GM13977 (cell line): ENCODE measurements at regions not wholly inside any gene's neighbourhood (a gene's known extent, or its start where the extent isn't known, plus 50 kb on each side); places are given as distances from the start of the nearest gene placed in this dataset.

Experiments
- DNase-seq: peaks from one replicate; pipeline ENCODE4 v3.0.0; 2012; ENCODE audit warnings: low spot score
- CTCF ChIP-seq: IDR thresholded peaks from 2 replicates; pipeline ENCODE4 v1.5.1; 2012; ENCODE audit warnings: mild to moderate bottlenecking, control low read depth; ENCODE audit not compliant: insufficient read depth; ENCODE audit errors: extremely low read depth, missing control alignments
- in situ Hi-C: fragments of 300-500 bp; cut with MboI; formaldehyde crosslinking; loops from one replicate; pipeline ENCODE4 v1.12.0; 2022; ENCODE audit warnings: low sequenced_read_pairs, low pct_unique_long_range_greater_than_20kb, mixed read lengths, inconsistent platforms; ENCODE audit not compliant: unreplicated experiment

DNA sequence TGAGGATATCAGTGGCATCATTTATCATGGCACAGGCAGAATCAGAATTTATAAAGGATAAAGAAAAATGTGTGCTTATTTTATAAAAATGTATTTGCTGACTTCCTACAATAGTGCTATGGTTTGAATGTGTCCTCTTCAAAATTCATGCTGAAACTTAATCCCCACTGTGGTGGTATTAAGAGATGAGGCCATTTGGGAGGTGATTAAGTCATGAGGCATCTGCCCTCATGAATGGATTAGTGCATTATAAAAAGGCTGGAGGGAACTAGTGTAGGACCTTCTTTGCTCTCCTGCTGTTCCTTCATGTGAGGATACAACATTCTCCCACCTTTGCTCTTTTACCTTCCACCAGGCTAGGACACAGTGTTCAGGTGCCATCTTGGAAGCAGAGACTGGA lies 212.8 kb downstream of the RFC3 start:
- in situ Hi-C loops: no loop called here
- TF ChIP-seq CTCF: no peak
- no peak for DNase-seq

- in situ Hi-C loops: no loop called here
- no peak for DNase-seq
- no peak for TF ChIP-seq CTCF
Measured at GRCh38 chr13:34031610-34032009, 213.7 kb downstream of the RFC3 start.

DNA sequence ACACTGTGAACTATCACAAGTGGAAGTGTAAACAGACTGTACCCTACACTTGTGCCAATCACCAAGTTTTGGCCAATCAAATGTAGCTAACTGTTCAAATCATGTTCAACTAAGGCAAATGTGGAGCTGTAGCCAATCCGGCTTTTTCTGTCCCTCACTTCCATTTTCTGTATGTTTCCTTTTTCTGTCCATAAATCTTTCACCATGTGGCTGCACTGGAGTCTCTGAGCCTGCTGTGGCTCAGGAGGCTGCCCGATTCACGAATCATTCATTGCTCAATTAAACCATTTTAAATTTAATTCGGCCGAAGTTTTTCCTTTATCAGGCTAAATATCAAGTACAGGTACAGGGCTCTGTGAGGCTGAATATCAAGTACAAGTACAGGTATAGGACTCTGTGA lies 216.5 kb downstream of the RFC3 start:
- TF ChIP-seq CTCF: no peak
- DNase-seq: no peak
- in situ Hi-C loops: no loop called here

DNA sequence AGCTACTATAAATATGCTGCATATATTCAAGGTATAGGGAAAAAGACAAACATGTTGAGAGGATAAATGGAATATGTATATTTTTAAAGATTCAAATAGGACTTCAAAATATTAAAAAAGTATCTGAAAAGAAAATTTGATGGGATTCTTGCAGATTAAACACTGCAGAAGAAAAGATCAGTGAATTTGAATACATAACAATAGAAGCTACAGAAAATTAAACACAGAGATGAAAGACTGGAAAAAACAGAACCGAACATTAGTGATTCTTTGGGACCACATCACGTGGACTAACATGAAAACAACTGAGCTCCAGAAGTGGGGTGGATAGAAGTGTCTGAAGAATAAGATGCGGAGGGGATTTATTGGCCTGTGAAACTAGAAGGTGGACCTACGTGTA lies 217.2 kb downstream of the RFC3 start:
- TF ChIP-seq CTCF: no peak
- DNase-seq: no peak
- in situ Hi-C loops: no loop called here

GRCh38 chr13:34035676-34036325 lies 217.9 kb downstream of the RFC3 start:
- DNase-seq: no peak
- in situ Hi-C loops: no loop called here
- TF ChIP-seq CTCF: no peak

GRCh38 chr13:34037636-34038540 lies 219.9 kb downstream of the RFC3 start:
- in situ Hi-C loops: no loop called here
- no peak for TF ChIP-seq CTCF
- DNase-seq: no peak
